ENCODE measurements at regions not wholly inside any gene's neighbourhood (a gene's known extent, or its start where the extent isn't known, plus 50 kb on each side); places are given as distances from the start of the nearest gene placed in this dataset.

GRCh38 chr10:132468651-132469050 lies 68.9 kb upstream of the INPP5A start:
- TF ChIP-seq CTCF (IDR thresholded peaks at IDR 0.05) (no peak), POLR2AphosphoS5 (IDR thresholded peaks at IDR 0.05) (no peak), POLR2A (IDR thresholded peaks at IDR 0.05) (no peak)
